Caco-2 (cell line): ENCODE measurements at regions not wholly inside any gene's neighbourhood (a gene's known extent, or its start where the extent isn't known, plus 50 kb on each side); places are given as distances from the start of the nearest gene placed in this dataset.

Source experiments
- BruUV-seq: library from RNA; stranded (reverse); fragments of 400-500 nt; replicated peaks from 2 replicates; lab custom pipeline; 2021; lab: Mats Ljungman, UMichigan
- CTCF ChIA-PET: fragments of 300-600 bp; sonication (Branson Sonifier 250); formaldehyde crosslinking; loops from one replicate; lab custom pipeline; 2022; ENCODE audit warnings: antibody characterized with exemption; lab: Charles Lee
- POLR2A ChIA-PET: fragments of 300-600 bp; sonication (Branson Sonifier 250); formaldehyde crosslinking; loops from one replicate; lab custom pipeline; 2022; ENCODE audit warnings: antibody characterized with exemption; lab: Charles Lee
- DNase-seq, 2 experiments: peaks; one replicate each; pipeline versions ENCODE4 v3.0.0 to v3.0.0-alpha.2; 2020 to 2022
- H3K27me3 ChIP-seq: replicated peaks from 2 replicates; pipeline ENCODE4 v1.6.0; 2011; ENCODE audit warnings: low read length; ENCODE audit not compliant: control insufficient read depth, insufficient read depth
- H3K36me3 ChIP-seq: 2 replicates; pipeline ENCODE4 v1.5.1; 2011; ENCODE audit warnings: low read length; ENCODE audit not compliant: control insufficient read depth, insufficient read depth
- H3K4me1 ChIP-seq: fragments of 250-450 bp; sonication (Bioruptor Pico); 2 replicates; pipeline ENCODE4 v1.5.1; 2020; ENCODE audit warnings: mild to moderate bottlenecking
- H3K4me3 ChIP-seq: 2 replicates; pipeline ENCODE4 v1.5.1; 2011; ENCODE audit warnings: low read depth, mild to moderate bottlenecking, control low read depth, low read length
- H3K9me3 ChIP-seq: fragments of 250-450 bp; sonication (Bioruptor Pico); 2 replicates; pipeline ENCODE4 v1.5.1; 2020; ENCODE audit warnings: mild to moderate bottlenecking, moderate library complexity
- H3K27ac Mint-ChIP-seq: one replicate; pipeline ENCODE4 v1.8.0; 2022; ENCODE audit warnings: mixed read lengths; ENCODE audit not compliant: unreplicated experiment
- H3K27me3 Mint-ChIP-seq: one replicate; pipeline ENCODE4 v1.8.0; 2022; ENCODE audit warnings: mixed read lengths; ENCODE audit not compliant: insufficient read depth, unreplicated experiment
- H3K36me3 Mint-ChIP-seq: one replicate; pipeline ENCODE4 v1.8.0; 2022; ENCODE audit warnings: mild to moderate bottlenecking, mixed read lengths; ENCODE audit not compliant: insufficient read depth, unreplicated experiment
- H3K4me1 Mint-ChIP-seq: one replicate; pipeline ENCODE4 v1.8.0; 2022; ENCODE audit warnings: low read depth, mixed read lengths; ENCODE audit not compliant: unreplicated experiment
- H3K4me3 Mint-ChIP-seq: one replicate; pipeline ENCODE4 v1.8.0; 2022; ENCODE audit warnings: mild to moderate bottlenecking, moderate library complexity, mixed read lengths; ENCODE audit not compliant: unreplicated experiment
- H3K9me3 Mint-ChIP-seq: one replicate; pipeline ENCODE4 v1.8.0; 2022; ENCODE audit warnings: mixed read lengths; ENCODE audit not compliant: unreplicated experiment
- CTCF ChIP-seq, 2 experiments: fragments of 200-600 bp in 1 of 2; IDR thresholded peaks; 1 replicate in 1 of 2; 2 replicates in 1 of 2; pipeline versions ENCODE4 v1.5.1 to v1.8.0; 2011 to 2022; ENCODE audit warnings: antibody characterized with exemption in 1 of 2, control low read depth in 1 of 2, inconsistent platforms in 1 of 2, low read depth in 1 of 2, low read length in 1 of 2, mild to moderate bottlenecking in 1 of 2, moderate library complexity in 1 of 2; ENCODE audit not compliant: insufficient read depth in 1 of 2, severe bottlenecking in 1 of 2, unreplicated experiment in 1 of 2
- intact Hi-C: fragments of 100-400 bp; cut with micrococcal nuclease; formaldehyde crosslinking; loops from one replicate; pipeline ENCODE4 v1.10.0; 2022; ENCODE audit not compliant: unreplicated experiment

GRCh38 chr1:168441745-168442144 is 102.1 kb downstream of the XCL2 start:
- intact Hi-C loops: loop anchor here (5.0 kb wide), 2 partner anchors 56 to 906 kb away; no protein-coding TSS in a partner anchor
- no peak for DNase-seq
- H3K4me3 ChIP-seq: no peak overlapping the region
- Mint-ChIP-seq H3K4me1 (peaks cover 40% of the 10 kb centered on the region), H3K9me3 (no peaks in the 10 kb centered on the region), H3K4me3 (no peak overlapping the region), H3K27ac (no peak overlapping the region), H3K27me3 (no peaks in the 10 kb centered on the region), H3K36me3 (peaks cover 18% of the 10 kb centered on the region)
- no peaks in the 10 kb centered on the region for H3K27me3 ChIP-seq
- TF ChIP-seq CTCF (IDR thresholded peaks at IDR 0.05; ENCODE audit: insufficient read depth in 1 of 2, low read depth in 1 of 2, low read length in 1 of 2, severe bottlenecking in 1 of 2, unreplicated experiment in 1 of 2): no peak
- CTCF ChIA-PET: interaction anchor here (1.2 kb wide), 1 partner anchor 99 kb away, joined by 3 read pairs; no protein-coding TSS in a partner anchor
- BruUV-seq: no TSS peak
- H3K36me3 ChIP-seq: no peaks in the 10 kb centered on the region; the same call in 1 of the 2 replicates
- POLR2A ChIA-PET: no interaction called here
- no peaks in the 10 kb centered on the region for H3K9me3 ChIP-seq
- peaks cover 8% of the 10 kb centered on the region; the same call in 1 of the 2 replicates for H3K4me1 ChIP-seq

- ChIA-PET POLR2A (no interaction called here), CTCF (interaction anchor here (0.7 to 1.6 kb wide), 4 partner anchors 97 to 164 kb away, joined by 3 to 14 read pairs (median 4); no protein-coding TSS in a partner anchor)
- H3K27me3 ChIP-seq: no peaks in the 10 kb centered on the region
- Mint-ChIP-seq H3K4me1 (peaks cover 29% of the 10 kb centered on the region), H3K4me3 (no peak overlapping the region), H3K36me3 (peaks cover 14% of the 10 kb centered on the region), H3K27ac (no peak overlapping the region), H3K27me3 (no peaks in the 10 kb centered on the region), H3K9me3 (no peaks in the 10 kb centered on the region)
- intact Hi-C loops: loop anchor here (1.0 to 5.0 kb wide), 6 partner anchors 58 to 908 kb away; no protein-coding TSS in a partner anchor
- BruUV-seq: no TSS peak
- H3K36me3 ChIP-seq: no peaks in the 10 kb centered on the region; the same call in 1 of the 2 replicates
- peaks cover 8% of the 10 kb centered on the region; the same call in 1 of the 2 replicates for H3K4me1 ChIP-seq
- no peak overlapping the region for H3K4me3 ChIP-seq
- H3K9me3 ChIP-seq: no peaks in the 10 kb centered on the region
- peak; percentile 73 to 76 for DNase-seq
- peak; percentile 68 to 80 for TF ChIP-seq CTCF (IDR thresholded peaks at IDR 0.05; ENCODE audit: insufficient read depth in 1 of 2, low read depth in 1 of 2, low read length in 1 of 2, severe bottlenecking in 1 of 2, unreplicated experiment in 1 of 2)
These were observed 104.1 kb downstream of the XCL2 start for GRCh38 chr1:168439456-168440375.

GRCh38 chr1:168438626-168439025 is 105.2 kb downstream of the XCL2 start:
- H3K4me1 Mint-ChIP-seq: peaks cover 27% of the 10 kb centered on the region
- no peaks in the 10 kb centered on the region; the same call in 1 of the 2 replicates for H3K36me3 ChIP-seq
- no peak for TF ChIP-seq CTCF (IDR thresholded peaks at IDR 0.05; ENCODE audit: insufficient read depth in 1 of 2, low read depth in 1 of 2, low read length in 1 of 2, severe bottlenecking in 1 of 2, unreplicated experiment in 1 of 2)
- H3K27ac Mint-ChIP-seq: no peak overlapping the region
- CTCF ChIA-PET: interaction anchor here (1.6 kb wide), 2 partner anchors 96 to 165 kb away, joined by 6 to 14 read pairs; no protein-coding TSS in a partner anchor
- no peak overlapping the region for H3K4me3 ChIP-seq
- H3K9me3 Mint-ChIP-seq: no peaks in the 10 kb centered on the region
- H3K36me3 Mint-ChIP-seq: peaks cover 12% of the 10 kb centered on the region
- H3K4me3 Mint-ChIP-seq: no peak overlapping the region
- no peaks in the 10 kb centered on the region for H3K27me3 Mint-ChIP-seq
- POLR2A ChIA-PET: no interaction called here
- no peaks in the 10 kb centered on the region for H3K27me3 ChIP-seq
- BruUV-seq: no TSS peak
- H3K4me1 ChIP-seq: peaks cover 8% of the 10 kb centered on the region; the same call in 1 of the 2 replicates
- intact Hi-C loops: loop anchor here (1.0 to 5.0 kb wide), 3 partner anchors 96 to 165 kb away; no protein-coding TSS in a partner anchor
- no peak for DNase-seq
- H3K9me3 ChIP-seq: no peaks in the 10 kb centered on the region
